Prostate gland (tissue), 2 donors: ENCODE measurements at regions not wholly inside any gene's neighbourhood (a gene's known extent, or its start where the extent isn't known, plus 50 kb on each side); places are given as distances from the start of the nearest gene placed in this dataset.

Experiments used
- DNase-seq: peaks from one replicate; pipeline ENCODE4 v3.0.0-alpha.2; 2019; ENCODE audit warnings: low spot score
- H3K27ac ChIP-seq, 2 donors: fragments of 200-600 bp; sonication (generic); 2 replicates each; pipeline ENCODE4 v1.5.1; 2017 to 2019
- H3K27me3 ChIP-seq: fragments of 200-600 bp; sonication (generic); replicated peaks from 2 replicates; pipeline ENCODE4 v1.5.1; 2019; ENCODE audit not compliant: insufficient read depth
- H3K36me3 ChIP-seq, 2 donors: fragments of 200-600 bp; sonication (generic); 1 replicate in 1 of 2; 2 replicates in 1 of 2; pipeline versions ENCODE4 v1.5.1 to v1.8.1; 2017 to 2019
- H3K4me1 ChIP-seq: fragments of 200-600 bp; sonication (generic); replicated peaks from 2 replicates; pipeline ENCODE4 v1.5.1; 2019
- H3K4me3 ChIP-seq, 2 donors: fragments of 200-600 bp; sonication (generic); 2 replicates each; pipeline ENCODE4 v1.5.1; 2017 to 2019
- H3K9me3 ChIP-seq: fragments of 200-600 bp; sonication (generic); 2 replicates; pipeline ENCODE4 v1.5.1; 2017
- CTCF ChIP-seq, 4 experiments: fragments of 200-600 bp in 2 of 4; fragments of 450-650 bp in 2 of 4; sonication (generic) in 2 of 4; IDR thresholded peaks; 1 replicate in 3 of 4; 2 replicates in 1 of 4; pipeline ENCODE4 v1.5.1; 2016 to 2019; ENCODE audit warnings: antibody characterized with exemption in 4 of 4, mild to moderate bottlenecking in 2 of 4, moderate library complexity in 2 of 4
- POLR2A ChIP-seq: fragments of 450-650 bp; IDR thresholded peaks from one replicate; pipeline ENCODE4 v1.6.1; 2016; ENCODE audit warnings: antibody characterized with exemption, mild to moderate bottlenecking
- POLR2AphosphoS5 ChIP-seq: sonication (generic); formaldehyde crosslinking; IDR thresholded peaks from one replicate; pipeline ENCODE4 v1.6.1; 2017; ENCODE audit warnings: antibody characterized with exemption
- WGBS: methylation state at CpG from one replicate; pipeline ENCODE4 v1.1.5; 2018; 5-methylcytosine and 5-hydroxymethylcytosine counted together
- intact Hi-C: fragments of 100-400 bp; cut with DNase I; formaldehyde crosslinking; loops from one replicate; pipeline ENCODE4 v1.14.2; 2022

DNA sequence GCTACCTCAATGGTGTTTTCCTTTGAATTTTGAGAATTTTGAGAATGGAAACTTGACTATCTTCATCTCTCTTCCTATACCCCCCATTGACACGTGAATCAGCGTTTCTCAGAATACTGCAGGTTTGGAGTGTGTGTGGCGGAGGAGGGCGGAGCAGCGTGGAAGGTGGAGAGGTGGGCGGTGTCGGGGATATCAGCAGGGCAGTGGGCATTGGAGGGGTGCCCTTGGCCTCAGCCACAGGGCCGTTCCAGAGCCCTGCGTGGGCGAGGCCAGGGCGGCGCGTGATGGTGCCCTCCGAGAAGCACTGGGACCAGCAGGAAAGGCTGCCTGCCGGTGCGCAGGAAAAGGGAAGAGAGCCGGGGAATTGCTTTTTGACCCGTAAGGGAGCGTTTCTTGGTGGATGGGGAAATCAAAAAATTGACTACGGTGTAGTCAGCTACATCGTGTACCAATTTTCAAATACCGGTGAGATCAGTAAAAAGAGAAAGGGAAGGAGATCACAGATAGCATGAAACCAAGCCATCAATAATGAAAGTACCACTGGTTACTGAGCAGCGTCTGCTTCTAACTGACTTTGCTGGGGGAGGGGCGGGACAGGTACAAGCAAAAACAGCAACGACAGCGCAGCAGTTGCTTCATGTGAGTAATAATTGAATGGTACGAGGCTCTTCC is 82.7 kb upstream of the DUSP22 start:
- Histone ChIP-seq H3K4me3 (no peak overlapping the region), H3K27ac (no peak overlapping the region), H3K9me3 (no peaks in the 10 kb centered on the region), H3K27me3 (peaks cover 2% of the 10 kb centered on the region), H3K36me3 (no peaks in the 10 kb centered on the region), H3K4me1 (no peaks in the 10 kb centered on the region)
- no peak for TF ChIP-seq POLR2AphosphoS5
- TF ChIP-seq POLR2A, result no peak
- no peak for TF ChIP-seq CTCF (IDR thresholded peaks at IDR 0.05)
- WGBS, result 88% methylated on average over 27 of the region's 27 CpGs
- intact Hi-C loops, result no loop called here
- DNase-seq, result no peak

DNA sequence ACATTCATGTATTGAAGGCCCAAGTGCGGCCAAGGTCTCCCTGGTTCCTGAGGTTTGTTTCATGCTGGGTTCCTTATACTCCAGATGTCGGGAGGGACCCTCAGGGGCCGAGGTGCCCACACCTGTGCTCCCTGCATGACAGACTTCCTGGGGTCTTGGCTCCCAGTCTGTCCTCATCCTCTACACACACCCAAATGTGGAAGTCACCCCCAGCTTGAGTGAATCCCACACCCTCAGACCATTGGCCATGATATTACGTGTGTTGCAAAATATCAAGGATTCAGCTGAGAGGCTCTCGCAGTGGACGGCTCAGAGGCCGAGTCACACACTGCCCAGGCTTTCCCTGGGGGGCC is 82.2 kb upstream of the DUSP22 start:
- H3K4me1 ChIP-seq, result no peaks in the 10 kb centered on the region
- no peak for DNase-seq
- peaks cover 2% of the 10 kb centered on the region for H3K27me3 ChIP-seq
- 93% methylated on average over 7 of the region's 7 CpGs for WGBS
- H3K36me3 ChIP-seq, result no peaks in the 10 kb centered on the region
- H3K9me3 ChIP-seq, result no peaks in the 10 kb centered on the region
- no peak overlapping the region for H3K27ac ChIP-seq
- H3K4me3 ChIP-seq, result no peak overlapping the region
- intact Hi-C loops, result no loop called here
- TF ChIP-seq POLR2AphosphoS5, result no peak
- TF ChIP-seq CTCF (IDR thresholded peaks at IDR 0.05), result no peak
- TF ChIP-seq POLR2A, result no peak

GRCh38 chr6:210778-211374 is 81.4 kb upstream of the DUSP22 start:
- Histone ChIP-seq H3K36me3 (no peaks in the 10 kb centered on the region), H3K4me1 (no peaks in the 10 kb centered on the region), H3K4me3 (no peak overlapping the region), H3K27me3 (peaks cover 2% of the 10 kb centered on the region), H3K27ac (no peak overlapping the region), H3K9me3 (no peaks in the 10 kb centered on the region)
- intact Hi-C loops, result no loop called here
- DNase-seq, result no peak
- TF ChIP-seq POLR2AphosphoS5 (no peak), CTCF (IDR thresholded peaks at IDR 0.05) (no peak), POLR2A (no peak)
- 47% methylated on average over 13 of the region's 13 CpGs for WGBS

GRCh38 chr6:211871-212497 is 80.3 kb upstream of the DUSP22 start:
- Histone ChIP-seq H3K9me3 (no peaks in the 10 kb centered on the region), H3K27me3 (peaks cover 2% of the 10 kb centered on the region), H3K4me3 (no peak overlapping the region), H3K27ac (no peak overlapping the region), H3K4me1 (no peaks in the 10 kb centered on the region), H3K36me3 (no peaks in the 10 kb centered on the region)
- DNase-seq, result no peak
- intact Hi-C loops, result no loop called here
- no peak for TF ChIP-seq POLR2A
- no peak for TF ChIP-seq CTCF (IDR thresholded peaks at IDR 0.05)
- TF ChIP-seq POLR2AphosphoS5, result no peak
- WGBS, result 63% methylated on average over 10 of the region's 10 CpGs

- H3K4me3 ChIP-seq, result no peak overlapping the region
- no peak for TF ChIP-seq CTCF (IDR thresholded peaks at IDR 0.05)
- TF ChIP-seq POLR2AphosphoS5, result no peak
- TF ChIP-seq POLR2A, result no peak
- intact Hi-C loops, result no loop called here
- no peak for DNase-seq
- H3K9me3 ChIP-seq, result no peaks in the 10 kb centered on the region
- no peak overlapping the region for H3K27ac ChIP-seq
- peaks cover 2% of the 10 kb centered on the region for H3K27me3 ChIP-seq
- H3K36me3 ChIP-seq, result no peaks in the 10 kb centered on the region
- no peaks in the 10 kb centered on the region for H3K4me1 ChIP-seq
- 95% methylated on average over 4 of the region's 4 CpGs for WGBS
Observed at GRCh38 chr6:213284-213683, 79.0 kb upstream of the DUSP22 start.
